Activated T-cell treated with anti-CD3 and anti-CD28 coated beads for 48 hours (primary cell): ENCODE measurements at regions not wholly inside any gene's neighbourhood (a gene's known extent, or its start where the extent isn't known, plus 50 kb on each side); places are given as distances from the start of the nearest gene placed in this dataset.

Source experiments
- DNase-seq: peaks from one replicate; pipeline ENCODE4 v3.0.0-alpha.2; 2020; ENCODE audit warnings: low read depth

DNA sequence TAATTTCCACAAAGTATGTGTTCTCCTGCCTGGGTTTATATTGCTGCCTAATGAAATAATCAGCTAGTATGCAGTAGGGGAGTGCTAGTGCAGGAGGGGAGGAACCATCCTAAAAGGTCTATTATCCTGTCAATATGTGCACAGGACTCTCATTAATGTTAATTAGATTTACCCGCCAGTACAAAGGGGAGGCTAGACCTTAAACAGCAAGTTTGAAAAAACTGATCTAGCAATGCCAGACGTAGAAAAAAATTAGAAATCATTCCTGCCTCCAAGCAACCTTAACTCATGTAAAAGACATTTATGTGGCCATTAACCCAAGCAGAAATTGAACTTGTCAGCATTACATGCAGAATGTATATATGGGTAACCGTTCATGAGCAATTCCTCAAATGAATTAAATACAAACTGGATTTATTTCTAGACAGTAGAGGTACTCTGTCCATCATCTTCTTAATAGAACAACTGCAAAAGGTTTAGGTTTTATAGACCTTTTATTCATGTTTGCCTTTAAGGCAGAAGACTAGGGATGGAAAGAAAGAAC, 294.3 kb upstream of the TENM3 start:
- no peak for DNase-seq

DNA sequence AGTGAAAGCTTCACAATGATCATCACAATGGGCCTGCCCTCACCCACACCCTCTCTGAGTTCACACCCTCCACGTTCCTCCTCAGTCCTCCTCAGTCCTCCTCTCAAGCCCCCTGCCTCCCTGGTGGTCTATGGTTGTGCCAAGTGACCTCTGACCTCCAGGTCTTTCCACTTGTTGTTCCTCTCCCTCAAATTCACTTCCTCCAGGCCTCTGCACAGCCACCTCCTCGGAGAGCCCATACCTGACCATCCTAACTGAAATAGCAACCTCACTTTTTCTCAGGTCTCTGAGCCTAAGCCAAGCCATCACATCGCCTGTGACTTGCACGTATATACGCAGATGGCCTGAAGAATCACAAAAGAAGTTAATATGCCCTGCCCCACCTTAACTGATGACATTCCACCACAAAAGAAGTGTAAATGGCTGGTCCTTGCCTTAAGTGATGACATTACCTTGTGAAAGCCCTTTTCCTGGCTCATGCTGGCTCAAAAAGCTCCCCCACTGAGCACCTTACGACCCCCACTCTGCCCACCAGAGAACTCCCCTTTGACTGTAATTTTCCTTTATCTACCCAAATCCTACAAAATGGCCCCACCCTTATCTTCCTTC, 293.4 kb upstream of the TENM3 start:
- no peak for DNase-seq

DNA sequence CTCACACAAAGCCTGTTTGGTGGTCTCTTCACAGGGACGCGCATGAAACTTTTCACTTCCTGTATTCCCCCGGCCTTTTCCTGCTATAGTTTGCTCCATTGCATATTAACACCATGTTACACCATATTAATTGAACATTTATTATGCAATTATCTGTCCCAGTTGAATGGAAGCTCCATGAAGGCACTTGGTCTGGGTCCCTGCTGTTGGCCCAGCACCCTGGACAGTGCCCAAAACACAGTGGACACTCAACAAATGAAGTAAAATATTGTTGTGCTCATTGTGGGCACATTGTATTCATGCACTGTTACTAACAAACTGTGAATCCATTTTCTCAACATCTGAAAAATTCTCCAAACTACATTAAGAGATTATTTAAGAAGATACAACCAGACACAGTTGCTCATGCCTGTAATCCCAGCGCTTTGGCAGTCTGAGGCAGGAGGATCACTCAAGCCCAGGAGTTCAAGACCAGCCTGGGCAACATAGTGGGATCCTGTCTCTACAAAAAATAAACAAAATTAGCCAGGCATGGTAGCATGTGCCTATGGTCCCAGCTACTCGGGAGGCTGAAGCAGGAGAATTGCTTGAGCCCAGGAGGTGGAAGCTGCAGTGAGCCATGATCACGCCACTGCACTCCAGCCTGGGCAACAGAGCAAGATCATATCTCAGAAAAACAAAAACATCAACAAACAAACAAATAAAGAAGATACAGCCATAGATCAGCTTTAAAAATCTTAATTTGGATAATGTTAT, 292.7 kb upstream of the TENM3 start:
- DNase-seq = no peak

DNA sequence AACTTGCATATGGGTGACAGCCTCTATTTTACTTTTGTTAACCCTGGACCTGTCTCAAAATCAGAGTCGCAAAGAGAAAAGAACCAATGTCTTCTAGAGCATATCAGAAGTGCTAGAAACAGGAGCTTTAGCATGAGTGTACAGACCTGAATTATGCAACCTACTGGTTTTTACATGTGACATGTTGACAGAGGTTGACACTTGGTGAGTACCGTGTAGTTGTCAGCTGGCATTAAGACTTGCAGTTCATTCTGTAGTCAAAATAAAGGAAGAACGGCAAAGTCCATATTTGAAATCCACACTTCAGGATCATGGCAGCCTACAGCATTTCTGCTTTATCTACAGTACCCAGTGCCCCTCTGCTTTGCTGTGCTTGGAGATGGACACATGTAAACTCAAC, 291.9 kb upstream of the TENM3 start:
- no peak for DNase-seq

DNA sequence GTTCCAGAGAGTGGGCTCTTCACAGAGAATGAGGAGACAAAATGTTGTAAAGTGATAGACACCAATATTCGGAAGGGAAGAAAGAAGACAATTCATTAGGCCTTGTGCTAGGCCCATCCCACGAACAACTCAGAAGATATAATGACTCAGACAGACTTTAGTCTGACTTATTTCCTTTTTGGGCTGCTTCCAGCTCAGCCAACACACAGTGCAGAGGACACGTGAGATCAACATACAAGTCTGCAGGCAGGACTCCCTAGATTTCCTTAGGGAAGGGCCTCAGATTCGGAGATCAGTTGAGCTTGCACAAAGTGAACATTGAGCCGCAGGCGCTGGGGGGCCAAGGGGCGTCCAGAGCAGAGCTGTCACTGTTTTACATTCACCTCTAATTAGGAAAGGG, 290.7 kb upstream of the TENM3 start:
- no peak for DNase-seq

DNA sequence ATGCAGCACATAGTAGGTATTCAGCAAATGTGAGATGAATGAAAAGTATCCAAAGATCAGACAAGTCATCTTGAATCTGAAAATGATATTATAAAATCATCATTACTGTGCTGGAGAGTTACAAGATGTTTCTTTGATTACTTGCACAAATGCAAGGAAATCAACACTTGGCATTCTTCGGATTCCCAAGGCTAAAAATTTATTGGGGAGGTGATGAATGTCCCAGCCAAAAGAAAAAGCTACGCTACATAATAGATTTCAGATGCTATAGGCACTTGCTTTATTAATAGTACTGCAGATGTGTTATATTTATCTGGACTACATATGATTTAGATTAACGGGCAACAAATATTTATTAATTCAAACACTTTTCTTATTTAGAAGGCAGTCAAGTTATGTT, 286.7 kb upstream of the TENM3 start:
- no peak for DNase-seq

DNA sequence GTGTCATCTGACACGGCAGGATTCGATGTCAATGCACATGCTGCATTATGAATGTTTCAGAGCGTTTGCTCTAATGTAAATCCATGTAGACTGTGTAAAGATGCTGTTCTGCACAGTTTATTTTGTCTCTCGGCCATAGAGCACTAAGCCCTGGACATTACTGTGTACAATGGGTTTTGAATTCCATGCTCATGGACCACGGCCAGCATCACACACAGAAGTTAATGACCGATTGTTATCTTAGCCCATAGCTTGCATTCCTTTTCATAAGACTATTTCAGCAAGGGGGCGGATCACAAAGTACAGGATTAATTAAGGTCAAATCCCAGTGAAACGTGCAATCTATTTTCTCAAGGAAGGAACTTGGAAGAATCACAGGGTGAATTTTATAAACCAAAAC, 286.1 kb upstream of the TENM3 start:
- no peak for DNase-seq

DNA sequence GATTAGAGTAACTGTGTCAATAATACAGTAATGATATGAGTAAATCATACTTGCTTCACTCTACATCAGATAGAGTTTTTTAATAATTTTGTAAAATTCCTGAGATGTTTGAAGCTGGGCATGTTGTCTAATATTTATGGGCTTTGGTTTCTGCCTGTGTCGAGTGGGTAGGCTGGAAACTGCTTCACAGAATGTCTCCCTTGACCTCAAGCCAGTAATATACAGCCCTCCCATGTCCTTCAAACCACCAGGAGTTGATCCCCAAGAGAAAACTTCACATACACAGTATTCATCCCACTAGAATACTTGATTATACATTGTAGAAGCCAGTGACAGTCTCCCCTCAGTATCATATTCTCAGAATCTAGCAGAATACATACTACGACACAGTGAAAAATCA, 284.8 kb upstream of the TENM3 start:
- DNase-seq = no peak

DNA sequence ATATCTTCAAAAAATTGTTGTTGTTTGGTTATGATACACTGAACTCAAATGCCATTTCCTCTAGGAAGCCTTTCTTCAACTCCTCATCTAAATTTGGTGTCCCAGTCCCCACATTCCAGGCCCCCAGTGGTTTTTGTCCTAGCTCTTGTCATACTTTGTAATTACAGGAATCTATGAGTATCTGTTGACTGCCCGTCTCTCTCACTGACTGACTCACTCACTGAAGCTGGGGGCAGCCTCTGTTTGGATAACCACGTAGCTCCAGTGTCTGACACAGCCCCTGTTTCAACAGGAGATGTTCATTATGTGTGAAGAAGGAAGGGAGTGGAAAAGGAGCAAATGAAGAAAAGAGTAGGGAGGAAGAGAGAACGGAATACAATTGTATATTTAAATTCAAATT, 284.1 kb upstream of the TENM3 start:
- no peak for DNase-seq

DNA sequence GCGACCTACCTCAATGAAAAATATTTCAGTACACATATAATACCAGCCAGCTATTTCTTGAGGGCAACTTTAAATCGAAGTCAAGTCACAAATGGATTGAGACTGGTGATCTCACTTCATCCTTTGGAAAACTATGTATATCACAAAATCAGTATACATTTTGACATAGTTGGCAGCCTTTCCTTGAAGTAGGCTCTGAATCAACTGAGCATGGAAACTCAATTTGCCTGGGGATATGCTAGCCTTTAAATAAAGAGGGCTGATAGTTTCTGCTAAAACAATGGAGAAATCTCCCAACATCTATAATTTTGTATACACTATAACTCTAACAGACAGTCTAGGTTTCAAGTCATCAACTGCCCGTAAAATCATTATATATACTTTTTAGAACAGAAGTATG, 282.8 kb upstream of the TENM3 start:
- DNase-seq = no peak

DNA sequence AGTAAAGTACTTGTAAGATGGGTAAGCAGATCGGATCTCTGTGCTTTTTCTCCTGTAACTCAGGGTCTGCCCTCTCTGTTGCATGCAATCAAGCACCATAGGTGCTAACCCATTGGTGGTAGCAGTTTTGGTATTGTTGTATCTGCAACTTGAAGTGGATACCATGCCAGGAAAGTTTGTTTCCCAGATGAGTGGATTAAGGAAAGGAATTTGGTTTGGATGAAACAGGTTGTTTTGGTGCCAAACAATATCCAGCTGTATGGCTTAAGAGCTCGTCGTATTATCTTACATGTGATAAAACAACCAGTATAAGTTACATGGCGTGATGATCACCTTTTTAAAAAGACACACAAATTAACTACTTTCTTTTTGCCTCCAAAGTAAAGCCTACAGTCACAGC, 280.9 kb upstream of the TENM3 start:
- DNase-seq = no peak

DNA sequence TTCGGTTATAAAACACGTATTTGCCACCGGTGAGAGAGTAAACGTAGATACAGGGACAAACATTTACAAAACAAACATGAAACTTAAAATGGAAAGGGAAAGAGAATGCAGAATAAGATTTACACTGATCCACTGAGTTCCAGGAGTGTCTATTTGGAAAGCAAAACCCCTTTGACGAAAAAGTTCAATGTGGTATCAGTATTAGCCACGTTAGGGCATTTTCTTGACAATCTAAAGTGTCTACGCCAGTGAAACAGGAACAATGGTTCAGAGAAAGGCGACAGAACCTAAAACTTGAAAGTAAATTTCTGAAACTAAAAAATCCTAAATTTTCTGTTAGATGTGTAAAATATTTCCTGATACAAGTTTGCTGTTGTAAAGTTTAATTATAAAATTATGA, 278.5 kb upstream of the TENM3 start:
- DNase-seq = no peak

DNA sequence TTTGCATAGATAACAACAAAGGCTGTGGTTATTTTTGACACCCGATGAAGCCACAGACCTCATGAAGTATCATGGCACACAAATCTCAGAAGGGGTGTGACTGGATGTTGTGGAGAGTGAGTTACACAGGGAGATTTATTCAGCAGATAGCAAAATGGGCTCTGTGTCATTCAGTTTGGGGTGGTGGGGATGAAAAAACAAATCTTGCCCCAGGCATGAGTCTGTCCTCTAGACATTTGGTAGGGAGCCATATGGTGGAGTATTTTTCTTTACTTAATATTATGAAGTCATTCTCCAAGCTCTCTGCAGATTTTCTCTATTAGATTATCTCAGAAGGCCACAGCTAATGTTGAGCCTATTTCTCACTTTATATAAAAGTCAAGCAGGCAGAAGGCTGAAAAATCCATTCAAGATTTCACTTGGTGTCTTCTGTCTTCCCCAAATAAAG, 277.1 kb upstream of the TENM3 start:
- no peak for DNase-seq

DNA sequence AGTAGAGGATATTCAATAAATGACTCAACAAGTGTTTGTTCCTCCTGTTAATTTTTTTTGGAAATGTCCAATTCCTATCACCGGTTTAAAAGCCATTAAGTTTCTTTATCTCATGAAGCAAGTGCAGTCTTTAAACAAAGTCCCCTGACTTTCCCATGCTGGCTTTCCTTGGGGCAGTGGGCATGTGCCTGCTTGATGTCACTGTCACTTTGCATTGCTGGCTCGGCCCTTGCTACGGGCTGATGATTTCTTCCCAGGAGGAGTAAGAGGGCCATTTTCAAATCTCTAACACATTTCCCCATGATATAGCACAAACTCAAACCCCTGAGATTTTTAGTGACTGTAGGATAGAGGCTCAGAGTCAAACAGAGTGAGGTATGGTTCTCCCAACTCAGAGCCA, 275.8 kb upstream of the TENM3 start:
- no peak for DNase-seq

DNA sequence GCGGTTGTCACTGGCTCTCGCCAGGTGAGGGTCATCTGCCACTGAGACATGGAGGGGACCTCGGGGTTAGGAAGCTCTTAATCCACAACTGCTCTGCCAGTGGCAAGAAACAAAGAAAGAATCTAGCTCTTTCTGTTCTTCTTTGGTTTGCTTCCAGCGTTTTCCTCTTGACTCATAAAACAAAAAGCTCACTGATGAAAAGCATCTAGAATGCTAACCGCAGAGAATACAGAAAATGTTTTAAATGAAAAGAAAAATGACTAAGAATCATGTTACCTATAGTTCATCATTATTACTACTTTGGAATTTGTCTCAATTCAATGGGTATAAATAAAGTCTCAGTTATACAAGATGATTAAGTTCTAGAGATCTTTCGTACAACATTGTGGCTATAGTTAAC, 274.8 kb upstream of the TENM3 start:
- no peak for DNase-seq

DNA sequence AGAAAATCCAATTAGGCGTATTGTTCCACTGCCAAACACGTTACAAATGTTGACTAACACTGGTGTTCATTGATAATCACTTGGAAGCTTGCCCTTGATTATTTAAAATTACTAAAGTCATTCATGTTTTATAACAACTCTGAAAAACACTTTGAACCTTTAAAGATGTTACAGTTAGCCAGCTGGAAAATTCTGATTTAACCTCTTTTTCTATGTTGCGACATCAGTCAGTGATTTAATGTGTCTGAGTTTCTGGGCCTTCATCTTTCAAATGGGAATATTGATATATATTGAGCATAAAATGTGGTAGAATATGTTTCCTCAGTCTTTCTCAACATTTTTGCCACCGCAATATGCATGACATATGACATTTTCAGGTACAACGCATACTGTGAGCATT, 274.1 kb upstream of the TENM3 start:
- DNase-seq = no peak

DNA sequence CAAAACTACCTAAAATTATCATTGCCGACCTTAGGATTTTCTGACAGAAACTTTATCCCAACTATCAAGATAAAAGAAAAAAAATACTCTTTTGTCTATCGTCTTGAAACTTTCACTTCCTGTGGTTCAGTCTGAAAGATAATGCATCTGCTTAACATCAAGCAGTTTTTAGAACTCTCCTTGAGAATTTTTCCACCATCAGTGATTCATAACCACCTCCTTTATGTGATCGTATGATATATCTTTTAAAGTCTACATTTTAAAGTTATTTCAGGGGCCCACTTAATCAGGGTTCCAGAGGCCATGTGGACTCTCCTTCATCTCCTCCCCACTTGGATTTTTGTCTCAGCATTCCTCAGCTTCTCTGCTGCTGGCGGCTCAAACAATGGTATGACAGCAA, 272.8 kb upstream of the TENM3 start:
- DNase-seq = no peak

DNA sequence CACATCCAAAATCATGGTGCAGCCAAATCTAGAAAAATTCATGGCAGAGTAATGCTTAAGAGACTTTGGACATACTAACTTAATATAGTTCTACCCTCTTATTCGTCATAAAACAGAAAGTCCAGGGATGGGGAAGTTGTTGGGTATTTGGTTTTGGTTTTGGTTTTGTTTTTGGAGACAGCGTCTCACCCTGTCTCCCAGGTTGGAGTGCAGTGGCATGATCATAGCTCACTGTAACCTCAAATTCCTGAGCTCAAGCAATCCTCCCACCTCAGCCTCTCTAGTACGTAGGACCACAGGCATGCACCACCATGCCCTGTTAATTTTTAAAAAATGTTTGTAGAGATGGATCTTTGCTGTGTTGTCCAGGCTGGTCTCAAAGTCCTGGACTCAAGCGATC, 271.8 kb upstream of the TENM3 start:
- DNase-seq = no peak

DNA sequence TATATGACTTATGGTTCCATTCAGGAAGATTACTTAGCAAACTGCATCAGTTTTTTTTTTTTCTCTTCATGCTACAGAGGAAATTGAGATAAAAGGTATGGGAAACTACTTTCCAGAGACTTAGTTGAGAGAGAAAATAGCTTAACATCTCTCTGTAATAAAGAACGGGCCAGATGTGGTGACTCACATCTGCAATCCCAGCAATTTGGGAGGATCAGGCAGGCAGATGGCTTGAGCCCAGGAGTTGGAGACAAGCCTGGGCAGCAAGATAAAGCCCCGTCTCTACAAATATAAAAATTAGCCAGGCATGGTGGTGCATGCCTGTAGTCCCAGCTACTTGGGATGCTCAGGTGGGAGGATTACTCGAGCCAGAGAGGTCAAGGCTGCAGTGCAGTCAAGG, 271.2 kb upstream of the TENM3 start:
- no peak for DNase-seq

DNA sequence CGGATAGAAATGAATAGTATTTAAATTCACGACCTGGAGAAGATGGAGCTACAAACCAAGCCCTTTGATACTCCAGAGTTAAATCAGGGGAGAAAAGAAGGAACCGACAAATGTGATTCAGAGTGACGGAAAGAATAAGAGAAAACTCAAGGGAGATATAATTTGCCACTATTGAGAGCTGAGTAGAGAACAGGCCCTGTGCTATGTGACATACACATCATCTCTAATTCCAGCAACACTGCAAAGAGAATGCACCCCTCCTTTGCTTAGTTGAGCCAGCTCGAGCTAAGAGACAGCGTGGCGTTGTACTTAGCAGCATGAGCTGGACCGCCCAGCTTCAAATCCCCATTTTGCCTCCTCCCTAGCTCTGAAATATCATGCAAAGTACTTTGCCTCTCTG, 266.4 kb upstream of the TENM3 start:
- DNase-seq = no peak

DNA sequence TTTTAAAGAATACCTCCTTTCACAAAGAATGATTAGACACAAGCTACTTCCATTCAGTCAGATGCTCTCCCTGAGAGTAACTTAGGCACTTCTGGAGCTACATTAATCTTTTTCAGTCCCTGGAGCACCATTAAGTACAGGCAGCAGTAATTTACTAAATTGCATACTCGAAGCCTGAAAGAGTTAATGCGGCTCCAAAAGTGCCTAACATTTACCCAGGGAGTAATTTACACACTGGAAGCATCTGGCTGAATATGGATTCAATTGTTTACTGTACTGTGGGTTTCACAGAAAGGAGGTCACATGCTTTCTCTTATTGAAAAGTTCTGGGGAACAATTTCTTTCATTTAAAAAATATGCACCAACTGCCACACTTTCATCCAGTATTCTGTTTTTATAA, 260.8 kb upstream of the TENM3 start:
- DNase-seq = no peak

DNA sequence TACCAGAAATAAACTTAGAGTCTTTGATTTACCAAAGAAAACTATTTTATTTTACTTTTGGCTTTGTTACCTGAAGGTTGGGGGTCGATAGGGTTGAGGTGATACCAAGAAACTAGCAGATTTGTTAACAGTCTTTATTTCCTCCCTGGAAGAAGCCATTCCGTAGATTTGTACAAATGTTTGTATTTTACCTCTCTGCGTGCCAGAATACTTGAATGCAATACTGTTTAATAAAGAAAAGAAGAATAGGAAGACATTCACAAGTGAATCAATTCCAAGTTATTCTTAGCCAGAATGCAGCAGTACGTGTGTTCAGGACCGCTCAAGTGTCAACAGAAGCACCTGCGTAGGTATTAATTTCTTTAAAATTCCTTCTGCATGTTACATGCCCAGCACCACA, 260.3 kb upstream of the TENM3 start:
- DNase-seq = no peak

DNA sequence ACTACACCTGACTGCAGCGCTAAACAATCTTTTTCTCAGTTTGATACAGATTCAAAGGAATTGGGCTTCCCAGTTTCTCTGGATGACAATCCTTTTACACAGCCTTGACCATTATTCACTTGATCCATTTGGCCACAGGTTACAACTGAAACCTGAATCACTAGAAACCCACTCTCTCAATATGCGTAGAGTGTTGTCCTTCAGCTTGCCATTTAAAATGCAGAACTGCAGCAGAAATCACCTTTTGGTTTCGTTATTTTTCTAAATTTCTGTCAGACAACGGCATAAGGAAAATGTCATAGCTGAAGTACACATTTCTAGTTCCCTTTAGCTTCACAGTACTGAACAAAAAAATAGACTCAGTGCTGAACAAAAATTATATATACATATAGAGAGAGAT, 255.8 kb upstream of the TENM3 start:
- no peak for DNase-seq

DNA sequence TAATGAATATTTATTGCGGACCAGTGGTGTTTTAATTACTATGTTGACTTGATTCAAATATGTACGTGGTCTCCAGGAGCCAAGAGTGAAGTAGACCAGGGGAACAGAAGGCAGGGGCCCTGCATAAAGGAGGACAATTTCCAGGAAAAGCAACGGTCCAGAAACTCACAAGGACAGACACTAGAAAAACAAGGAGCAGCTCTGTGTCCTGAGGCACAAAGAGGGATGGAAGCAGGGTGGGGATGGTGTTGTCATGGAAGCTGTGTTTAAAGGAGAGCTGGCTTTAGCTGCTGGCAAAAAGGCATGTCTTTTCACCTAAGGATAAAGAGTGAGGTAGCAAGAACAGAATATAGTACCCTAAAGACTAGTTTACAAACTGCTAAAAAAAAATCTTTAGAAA, 254.1 kb upstream of the TENM3 start:
- DNase-seq = no peak
